ENCODE measurements at regions not wholly inside any gene's neighbourhood (a gene's known extent, or its start where the extent isn't known, plus 50 kb on each side); places are given as distances from the start of the nearest gene placed in this dataset.
A peak's percentile ranks its signal among the peaks of the same experiment; 100 is the strongest.

GRCh38 chr3:152738656-152739055 lies 96.3 kb upstream of the P2RY1 start:
- no peak for TF ChIP-seq CTCF (conservative IDR thresholded peaks at IDR 0.05; ENCODE audit: low read length)
- H3K4me3 ChIP-seq (ENCODE audit: low read length), result no peak overlapping the region
- peak; percentile 35 for DNase-seq (ENCODE audit: low read depth)

DNA sequence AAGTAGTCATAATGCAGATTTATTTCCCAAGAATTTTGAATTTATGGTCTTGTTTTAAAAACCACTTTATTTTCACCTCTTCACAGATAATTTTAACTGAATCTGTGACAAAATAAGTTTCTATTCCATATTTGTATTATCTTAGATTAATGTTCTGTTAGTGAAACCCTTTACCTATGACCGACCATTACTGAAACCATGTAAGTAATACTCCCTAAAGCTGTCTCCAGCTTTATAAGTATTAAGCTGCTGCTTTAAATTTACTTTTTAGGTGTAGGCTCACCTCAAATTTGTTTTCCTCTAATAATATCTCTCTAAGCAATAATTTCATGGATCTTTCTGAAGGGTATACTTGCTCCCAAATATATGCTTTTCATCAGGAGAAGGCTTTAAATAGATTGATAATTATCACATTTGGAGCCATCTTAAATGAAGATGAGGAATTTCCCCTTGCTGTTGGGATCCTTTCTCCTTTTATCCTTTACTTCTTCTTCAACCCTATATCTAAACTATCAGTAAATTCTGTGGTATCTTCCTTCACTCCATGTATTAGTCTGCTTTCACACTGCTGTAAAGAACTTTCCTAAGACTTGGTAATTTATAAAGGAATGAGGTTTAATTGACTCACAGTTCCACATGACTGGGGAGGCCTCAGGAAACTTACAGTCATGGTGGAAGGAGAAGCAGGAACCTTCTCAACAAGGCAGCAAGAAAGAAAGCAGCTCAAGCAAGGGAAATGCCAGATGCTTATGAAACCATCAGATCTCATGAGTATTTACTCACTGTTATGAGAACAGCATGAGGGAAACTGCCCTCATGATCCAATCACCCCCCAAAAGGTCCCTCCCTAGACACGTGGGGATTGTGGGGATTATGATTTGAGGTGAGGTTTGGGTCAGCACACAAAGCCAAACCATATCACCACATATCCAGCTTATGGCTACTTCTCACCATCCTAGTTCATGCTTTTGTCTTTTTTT lies 92.3 kb upstream of the P2RY1 start:
- no peak for TF ChIP-seq CTCF (conservative IDR thresholded peaks at IDR 0.05; ENCODE audit: low read length)
- no peak for DNase-seq (ENCODE audit: low read depth)
- H3K4me3 ChIP-seq (ENCODE audit: low read length), result no peak overlapping the region

DNA sequence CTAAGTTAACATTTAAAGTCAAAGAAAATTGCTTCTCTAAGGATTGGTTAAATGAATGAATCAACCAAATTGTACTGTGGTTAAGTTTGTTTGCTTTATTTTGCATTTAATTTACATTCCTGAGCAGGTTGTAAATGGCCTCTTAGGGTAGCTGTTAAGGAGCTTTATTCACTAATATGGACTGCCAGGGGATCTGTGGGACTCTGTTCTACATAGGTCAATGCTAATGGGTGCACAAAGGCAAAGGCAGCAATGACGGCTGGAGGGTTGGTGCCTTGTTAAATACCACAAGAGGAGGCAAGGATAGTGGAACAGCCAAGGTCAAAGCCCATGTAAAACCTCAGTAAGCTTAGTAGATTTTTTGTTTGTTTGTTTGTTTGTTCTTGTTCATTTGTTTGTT lies 89.3 kb upstream of the P2RY1 start:
- TF ChIP-seq CTCF (conservative IDR thresholded peaks at IDR 0.05; ENCODE audit: low read length), result no peak
- no peak overlapping the region for H3K4me3 ChIP-seq (ENCODE audit: low read length)
- DNase-seq (ENCODE audit: low read depth), result no peak

DNA sequence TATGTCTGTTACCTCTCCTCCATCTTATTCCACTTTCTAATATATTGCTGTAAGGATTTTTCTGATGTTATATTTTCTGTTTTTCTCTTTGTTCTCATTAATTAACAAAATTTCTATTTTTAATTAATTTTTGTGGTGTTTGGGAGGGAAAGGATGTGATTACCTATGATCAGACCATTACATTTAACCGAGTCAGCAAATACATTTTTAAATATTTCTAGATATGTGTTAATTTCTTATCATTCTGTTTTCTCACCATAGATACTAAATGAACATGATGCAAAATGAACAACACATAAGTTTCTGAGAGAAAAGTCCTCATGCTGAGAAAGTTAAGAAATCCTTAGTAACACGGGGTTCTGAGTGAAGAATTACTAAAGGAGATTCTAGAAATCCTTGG lies 80.6 kb upstream of the P2RY1 start:
- no peak for TF ChIP-seq CTCF (conservative IDR thresholded peaks at IDR 0.05; ENCODE audit: low read length)
- no peak for DNase-seq (ENCODE audit: low read depth)

GRCh38 chr3:152756807-152757206 lies 78.1 kb upstream of the P2RY1 start:
- no peak for DNase-seq (ENCODE audit: low read depth)
- TF ChIP-seq CTCF (conservative IDR thresholded peaks at IDR 0.05; ENCODE audit: low read length), result no peak
- H3K4me3 ChIP-seq (ENCODE audit: low read length), result no peak overlapping the region

More for the DNA sequence above, 80.6 kb upstream of the P2RY1 start:
- H3K4me3 ChIP-seq (ENCODE audit: low read length), result no peak overlapping the region

DNA sequence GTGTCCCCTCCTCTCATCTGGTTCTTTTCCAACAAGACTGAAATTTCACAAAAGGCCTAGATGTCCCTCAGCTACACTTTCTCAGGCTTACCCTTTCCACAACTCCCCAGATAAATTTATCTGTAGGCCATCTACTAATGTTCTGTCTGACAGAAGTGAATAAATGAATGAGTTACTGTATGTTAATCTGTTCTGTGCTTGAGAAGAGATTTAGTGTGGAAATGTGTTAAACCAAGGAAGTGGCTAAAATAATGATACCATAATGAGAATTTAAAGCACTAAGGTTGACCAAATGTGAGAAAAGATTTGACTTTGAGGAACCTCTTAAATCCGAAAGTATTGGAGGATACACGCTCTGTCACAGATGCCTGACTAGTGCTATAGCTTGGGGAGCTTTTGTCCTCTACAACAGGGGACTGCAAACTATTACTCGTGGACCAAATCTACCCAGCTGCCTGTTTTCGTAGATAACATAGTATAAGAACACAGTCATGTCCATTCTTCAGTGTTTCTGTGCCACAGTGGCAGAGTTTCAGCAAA lies 74.8 kb upstream of the P2RY1 start:
- TF ChIP-seq CTCF (conservative IDR thresholded peaks at IDR 0.05; ENCODE audit: low read length), result no peak
- DNase-seq (ENCODE audit: low read depth), result no peak
- H3K4me3 ChIP-seq (ENCODE audit: low read length), result no peak overlapping the region

- TF ChIP-seq CTCF (conservative IDR thresholded peaks at IDR 0.05; ENCODE audit: low read length), result no peak
- H3K4me3 ChIP-seq (ENCODE audit: low read length), result no peak overlapping the region
- DNase-seq (ENCODE audit: low read depth), result no peak
These were observed 74.3 kb upstream of the P2RY1 start for GRCh38 chr3:152760591-152760990.

Measured in AG10803 (cell line).